ENCODE measurements at regions not wholly inside any gene's neighbourhood (a gene's known extent, or its start where the extent isn't known, plus 50 kb on each side); places are given as distances from the start of the nearest gene placed in this dataset.
"Not testable (repeated sequence)": the region's sequence is repeated elsewhere in the genome, so short reads cannot be mapped to it uniquely, and the experiment has no call there.

DNA sequence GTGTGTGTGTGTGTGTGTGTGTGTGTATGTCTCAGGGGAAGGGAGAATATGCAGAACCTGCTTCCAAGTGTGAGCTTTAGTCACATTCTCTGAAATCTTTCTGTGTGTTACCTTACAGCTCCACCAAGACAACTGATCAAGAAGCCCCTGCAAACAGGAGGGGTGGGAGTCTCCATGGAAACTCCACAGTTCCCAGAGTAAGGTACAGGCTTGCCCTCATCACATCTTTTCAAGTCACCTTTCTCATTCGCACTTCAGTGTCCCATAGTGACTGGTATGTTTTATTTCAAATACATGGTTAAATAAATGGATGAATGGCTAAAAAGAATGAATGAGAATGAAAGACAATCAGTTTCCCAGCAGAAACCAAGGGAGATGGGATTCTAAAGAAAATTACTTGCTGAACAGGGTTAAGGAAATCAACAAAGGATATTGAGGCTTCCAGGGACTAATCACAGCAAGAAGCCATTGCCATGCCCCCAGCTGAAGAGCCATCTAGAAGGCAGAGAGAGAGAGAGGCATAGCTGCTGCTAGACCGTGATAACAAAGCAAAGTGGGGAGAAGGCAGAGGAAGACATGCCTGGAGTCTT, 987.2 kb upstream of the CELF4 start:
- no peak for DNase-seq

DNA sequence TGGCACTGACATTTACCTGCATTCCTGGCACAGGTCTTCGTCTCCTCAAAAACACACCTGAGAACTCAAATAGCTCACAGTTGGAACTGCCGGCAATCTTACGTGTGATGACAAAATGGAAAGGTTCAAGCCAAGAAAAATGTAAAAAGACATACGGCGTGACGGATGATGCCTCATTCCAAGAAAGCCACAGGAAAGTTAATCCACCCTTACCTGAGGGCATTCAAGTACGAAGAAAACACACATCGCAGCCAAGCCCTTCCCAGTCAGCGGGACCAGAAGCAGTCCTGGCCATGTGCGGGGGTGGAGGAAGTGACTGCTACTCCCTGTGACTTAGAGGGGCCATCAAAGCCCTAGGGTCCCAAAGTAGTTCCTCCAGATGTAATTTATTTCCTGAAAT, 986.3 kb upstream of the CELF4 start:
- DNase-seq: no peak

DNA sequence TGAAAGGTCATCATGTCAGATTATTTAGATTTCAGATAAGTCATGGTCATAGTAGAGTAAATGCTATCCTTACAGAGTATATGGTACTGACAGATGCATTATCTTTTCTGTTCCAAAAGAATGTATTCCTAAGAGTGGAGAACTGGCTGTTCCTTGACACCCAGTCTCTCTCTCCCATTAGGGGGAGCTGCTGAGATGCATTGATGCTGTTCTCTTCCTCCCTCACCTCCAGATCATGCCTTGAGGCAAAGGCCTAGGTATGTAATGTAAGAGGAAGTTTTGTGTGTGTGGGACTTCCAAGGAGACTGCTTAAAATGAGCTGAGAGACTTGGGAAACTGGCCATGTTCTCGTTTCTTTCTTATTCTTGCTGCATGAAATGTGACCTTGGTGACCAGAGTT, 979.5 kb upstream of the CELF4 start:
- DNase-seq: no peak

DNA sequence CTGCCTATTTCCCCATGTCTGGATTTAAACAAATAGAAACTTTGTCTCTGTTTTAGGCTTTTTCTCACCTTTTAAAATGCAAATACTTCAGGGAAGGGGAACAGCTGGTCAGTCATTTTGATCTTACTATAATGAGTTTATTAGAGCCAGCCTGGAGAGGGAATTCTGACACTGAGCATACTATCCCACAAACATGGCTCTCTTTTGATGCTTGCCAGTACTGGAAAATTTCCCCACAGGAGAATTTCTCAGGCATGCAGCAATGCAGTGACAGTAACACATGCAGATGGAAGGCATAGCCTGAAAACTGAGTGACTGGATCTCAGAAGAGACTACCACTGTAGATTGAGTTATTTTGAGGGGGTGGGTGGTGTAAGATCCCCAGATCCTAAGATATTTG, 974.3 kb upstream of the CELF4 start:
- no peak for DNase-seq

GRCh38 chr18:38539371-38539770, 973.8 kb upstream of the CELF4 start:
- DNase-seq: no peak

GRCh38 chr18:38534073-38534472, 968.5 kb upstream of the CELF4 start:
- DNase-seq: no peak

DNA sequence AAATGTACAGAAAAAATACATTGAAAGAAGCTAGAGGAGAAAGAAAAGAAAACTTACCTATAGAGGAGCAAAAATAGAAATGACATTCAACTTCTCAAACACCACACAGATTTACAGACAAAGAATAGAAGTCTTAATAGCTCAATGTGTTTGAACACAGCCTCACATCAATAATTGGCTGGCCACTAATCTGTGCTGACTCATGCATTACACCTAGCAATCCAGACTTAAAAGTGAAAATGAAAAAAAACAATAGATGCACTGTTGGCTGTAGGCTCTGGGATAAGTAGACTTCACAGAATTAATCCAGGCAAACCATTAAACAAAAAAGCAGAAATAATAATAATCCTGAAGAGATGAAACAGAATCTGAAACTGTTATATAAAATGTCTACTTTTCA, 961.3 kb upstream of the CELF4 start:
- DNase-seq: no peak

DNA sequence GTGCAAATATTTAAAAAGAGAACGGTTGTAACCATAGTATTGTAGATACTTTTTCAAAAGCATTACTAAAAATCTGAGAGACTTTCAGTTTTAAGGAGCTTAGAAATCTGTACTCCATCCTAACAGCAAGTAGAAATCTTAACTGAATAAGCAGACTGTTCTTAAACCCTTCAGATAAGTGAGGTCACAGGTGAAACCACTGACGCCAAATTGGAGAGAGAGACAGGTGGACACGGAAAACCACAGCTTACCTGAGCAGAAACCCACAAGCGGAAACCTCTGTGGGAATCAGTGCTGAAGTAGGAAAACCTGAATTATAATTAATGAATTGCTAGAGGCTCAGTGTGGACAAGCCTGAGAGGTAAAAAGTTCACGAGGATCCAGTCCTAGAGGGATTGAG, 959.4 kb upstream of the CELF4 start:
- no peak for DNase-seq

- DNase-seq: no peak
These were observed 955.2 kb upstream of the CELF4 start for GRCh38 chr18:38520786-38521185.

- no peak for DNase-seq
These were observed 936.9 kb upstream of the CELF4 start for GRCh38 chr18:38502539-38502938.

DNA sequence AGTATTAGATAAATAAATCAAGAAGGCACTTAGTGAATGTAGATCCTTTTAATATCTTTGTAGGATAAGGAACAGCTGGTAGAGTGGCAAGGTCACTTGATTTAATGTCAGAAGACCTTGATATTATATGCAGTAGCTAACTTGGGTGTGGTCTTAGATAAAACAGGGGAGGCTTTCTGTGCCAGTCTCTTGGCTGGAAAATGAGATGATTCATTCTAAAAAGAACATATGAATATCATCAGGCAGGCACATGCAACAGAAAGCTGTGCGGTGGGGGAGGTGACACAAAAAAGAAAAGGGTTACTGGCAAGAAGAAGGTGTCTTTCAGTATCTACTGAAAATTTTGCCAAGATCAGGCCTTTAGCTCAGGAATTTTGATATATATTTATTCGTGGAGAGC, 931.7 kb upstream of the CELF4 start:
- no peak for DNase-seq

DNA sequence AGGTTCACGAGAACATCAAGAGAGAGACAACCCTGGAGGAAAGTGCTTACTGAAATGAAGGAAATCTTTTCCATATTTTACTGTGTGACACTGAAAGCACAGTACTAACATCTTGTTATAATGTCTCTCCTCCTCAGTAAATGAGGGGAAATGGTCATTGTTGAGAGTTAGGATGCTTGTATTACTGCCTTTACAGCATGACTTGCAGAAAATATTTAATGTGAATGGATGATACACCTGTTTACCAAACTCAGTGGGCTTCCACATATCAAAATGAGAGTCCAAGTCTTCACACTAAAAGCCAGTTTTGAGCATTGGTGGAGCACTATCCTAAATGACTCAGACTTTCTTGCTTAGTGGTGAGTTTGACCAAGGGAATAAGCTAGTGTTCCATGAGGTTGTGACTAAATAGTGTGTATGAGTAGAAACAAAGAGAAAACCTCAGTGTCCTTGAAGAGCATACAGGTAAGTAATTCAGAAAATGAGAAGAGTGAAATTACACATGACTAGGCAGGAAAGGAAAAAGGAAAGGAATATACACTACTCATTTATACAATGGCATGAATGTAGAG, 930.7 kb upstream of the CELF4 start:
- no peak for DNase-seq

DNA sequence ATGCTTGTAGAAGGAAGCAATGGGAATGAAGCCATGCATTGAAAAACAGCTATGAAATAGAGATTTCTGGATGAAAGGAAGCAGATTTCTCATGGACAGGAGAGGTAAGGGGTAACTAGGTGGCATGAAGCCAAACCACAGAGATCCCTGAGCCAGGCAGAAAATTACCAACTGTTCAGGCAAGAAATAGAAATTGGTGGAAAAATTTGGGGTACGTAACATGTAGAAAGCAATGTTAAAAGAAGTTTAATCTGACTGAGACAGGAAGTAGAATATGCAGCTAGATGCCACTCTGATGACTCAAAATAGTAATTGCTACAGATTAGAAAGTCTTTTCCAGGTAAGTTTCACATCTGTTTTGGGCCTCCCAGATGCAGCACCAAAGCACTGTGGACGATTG, 928.5 kb upstream of the CELF4 start:
- no peak for DNase-seq

GRCh38 chr18:38491195-38491594, 925.6 kb upstream of the CELF4 start:
- no peak for DNase-seq

GRCh38 chr18:38489721-38490120, 924.1 kb upstream of the CELF4 start:
- not testable (repeated sequence) for DNase-seq

DNA sequence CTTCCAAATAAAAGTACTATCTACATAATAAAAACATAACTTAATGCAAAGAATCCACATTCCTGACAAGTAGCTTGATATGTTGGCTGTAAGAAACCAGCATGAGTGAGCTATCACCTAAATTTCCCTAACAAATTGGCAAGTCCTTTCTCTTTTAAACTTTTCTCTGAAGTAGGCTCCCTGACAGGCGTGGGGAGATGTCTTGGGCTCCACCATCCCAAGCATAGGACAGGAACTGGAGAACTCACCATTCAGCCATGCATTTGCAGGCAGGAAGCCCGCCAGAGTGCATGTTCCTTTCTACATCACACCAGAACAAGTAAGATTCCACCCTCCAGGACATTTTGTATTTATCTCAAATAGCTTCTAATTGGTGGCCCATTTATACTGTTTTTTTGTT, 921.9 kb upstream of the CELF4 start:
- no peak for DNase-seq

GRCh38 chr18:38483326-38483725, 917.7 kb upstream of the CELF4 start:
- DNase-seq: no peak

DNA sequence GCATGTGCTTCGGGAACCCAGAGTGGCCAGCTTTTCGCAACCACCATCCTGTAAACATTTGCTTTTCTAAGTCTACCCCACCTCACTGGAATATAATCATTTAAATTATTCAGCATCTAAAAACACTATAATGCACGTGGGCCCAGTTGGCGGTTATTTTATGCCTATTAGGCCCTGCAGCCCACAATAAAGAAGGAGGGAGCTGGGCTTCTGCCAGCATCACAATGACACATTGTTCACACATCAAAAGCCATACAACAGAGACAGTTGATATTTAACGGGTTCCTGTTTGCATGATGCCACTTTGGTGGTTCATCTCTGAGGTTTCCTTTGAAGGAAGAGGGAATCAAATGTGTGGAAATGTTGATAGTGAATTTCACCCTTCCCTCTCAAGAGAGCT, 916.0 kb upstream of the CELF4 start:
- DNase-seq: no peak

- no peak for DNase-seq
These were observed 910.1 kb upstream of the CELF4 start for GRCh38 chr18:38475686-38476085.

DNA sequence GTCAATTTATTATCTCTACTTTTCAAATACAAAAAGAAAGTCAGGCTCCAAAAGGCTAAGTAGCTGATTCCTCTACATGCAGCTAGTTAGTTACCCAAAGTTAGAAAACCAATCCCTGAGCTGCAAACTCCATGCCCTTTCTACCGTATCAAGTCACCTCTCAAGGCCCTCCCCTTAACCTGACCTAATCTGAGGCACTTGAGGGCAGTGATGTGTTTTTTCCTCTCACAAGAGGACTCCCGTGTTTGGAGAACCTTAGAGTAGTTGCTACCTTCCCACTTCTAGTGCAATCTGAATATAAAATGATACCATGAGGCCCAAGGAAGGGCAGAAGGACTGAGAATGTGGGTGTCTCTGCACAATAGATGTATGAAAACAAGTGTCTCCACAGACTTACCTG, 907.9 kb upstream of the CELF4 start:
- no peak for DNase-seq

DNA sequence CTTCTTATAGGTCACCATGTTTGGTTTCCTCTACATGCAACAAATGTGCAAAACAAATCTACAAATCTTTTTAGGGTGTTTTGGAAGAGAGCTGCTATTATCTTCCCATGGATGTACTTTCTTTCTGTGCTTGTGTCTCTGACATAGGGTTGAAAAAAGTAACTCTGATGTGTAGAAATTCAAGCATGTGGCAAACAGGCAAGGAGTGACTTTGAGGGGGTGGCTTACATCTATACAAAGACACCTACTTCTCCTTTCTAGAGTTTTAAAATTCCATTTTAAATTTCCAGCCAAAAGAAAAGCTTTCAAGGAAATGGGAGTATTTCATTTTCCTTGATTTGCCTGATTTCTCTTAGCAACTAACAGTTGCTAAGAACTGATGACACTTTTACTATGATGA, 904.8 kb upstream of the CELF4 start:
- DNase-seq: no peak

- DNase-seq: no peak
These were observed 900.8 kb upstream of the CELF4 start for GRCh38 chr18:38466426-38466825.

- DNase-seq: no peak
These were observed 898.4 kb upstream of the CELF4 start for GRCh38 chr18:38464024-38464423.

DNA sequence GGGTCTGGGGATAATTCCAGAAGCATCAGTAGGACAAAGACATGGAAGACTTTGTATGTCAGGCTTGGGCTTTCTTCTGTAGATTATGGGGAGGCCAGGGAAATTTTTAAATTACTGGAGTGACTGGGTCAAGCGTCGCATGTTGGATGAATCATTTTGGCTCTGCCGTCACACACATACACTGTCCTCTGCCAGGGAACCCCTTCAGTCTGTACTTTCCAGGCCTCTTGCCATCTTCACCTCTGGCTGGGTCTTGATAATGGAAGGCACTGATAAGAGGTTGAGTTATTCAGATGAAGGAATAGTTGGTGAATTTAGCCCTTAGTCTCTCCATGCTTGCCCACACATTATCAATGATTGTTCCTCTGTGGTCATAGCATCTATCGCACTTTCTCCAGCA, 895.1 kb upstream of the CELF4 start:
- no peak for DNase-seq
